Vagina (tissue), 2 donors: ENCODE measurements at regions not wholly inside any gene's neighbourhood (a gene's known extent, or its start where the extent isn't known, plus 50 kb on each side); places are given as distances from the start of the nearest gene placed in this dataset.

ENCODE experiments used
- DNase-seq, 2 donors: peaks; one replicate each; pipeline ENCODE4 v3.0.0-alpha.2; 2017; ENCODE audit errors: extremely low spot score in 2 of 2
- H3K27ac ChIP-seq: fragments of 200-600 bp; sonication (generic); one replicate; pipeline ENCODE4 v1.5.1; 2019
- H3K27me3 ChIP-seq: fragments of 200-600 bp; sonication (generic); one replicate; pipeline ENCODE4 v1.5.1; 2019
- H3K36me3 ChIP-seq, 2 donors: fragments of 200-600 bp; sonication (generic); one replicate each; pipeline ENCODE4 v1.5.1; 2017 to 2019
- H3K4me1 ChIP-seq: fragments of 200-600 bp; sonication (generic); one replicate; pipeline ENCODE4 v1.5.1; 2019
- H3K4me3 ChIP-seq, 2 donors: fragments of 200-600 bp; sonication (generic); 1 replicate in 1 of 2; 2 replicates in 1 of 2; pipeline ENCODE4 v1.5.1; 2016 to 2019
- H3K9me3 ChIP-seq: fragments of 200-600 bp; sonication (generic); one replicate; pipeline ENCODE4 v1.5.1; 2019
- POLR2A ChIP-seq, 2 donors: fragments of 450-650 bp; IDR thresholded peaks; one replicate each; pipeline ENCODE4 v1.6.1; 2017; ENCODE audit warnings: antibody characterized with exemption in 2 of 2, mild to moderate bottlenecking in 2 of 2, moderate library complexity in 2 of 2
- POLR2AphosphoS5 ChIP-seq, 2 donors: sonication (generic); formaldehyde crosslinking; IDR thresholded peaks; one replicate each; pipeline ENCODE4 v1.9.0; 2017; ENCODE audit warnings: antibody characterized with exemption in 2 of 2, mild to moderate bottlenecking in 2 of 2, low read depth in 1 of 2; ENCODE audit not compliant: insufficient read depth in 1 of 2
- intact Hi-C: fragments of 100-400 bp; cut with DNase I; formaldehyde crosslinking; loops from one replicate; pipeline ENCODE4 v1.15.1; 2023
- TF ChIP-seq, protein P1 (sequence below), 3 experiments: fragments of 450-650 bp in 2 of 3; fragments of 200-600 bp in 1 of 3; sonication (generic) in 1 of 3; IDR thresholded peaks; one replicate each; pipeline ENCODE4 v1.5.1; 2017 to 2019; ENCODE audit warnings: antibody characterized with exemption in 3 of 3, mild to moderate bottlenecking in 2 of 3, moderate library complexity in 2 of 3

DNA sequence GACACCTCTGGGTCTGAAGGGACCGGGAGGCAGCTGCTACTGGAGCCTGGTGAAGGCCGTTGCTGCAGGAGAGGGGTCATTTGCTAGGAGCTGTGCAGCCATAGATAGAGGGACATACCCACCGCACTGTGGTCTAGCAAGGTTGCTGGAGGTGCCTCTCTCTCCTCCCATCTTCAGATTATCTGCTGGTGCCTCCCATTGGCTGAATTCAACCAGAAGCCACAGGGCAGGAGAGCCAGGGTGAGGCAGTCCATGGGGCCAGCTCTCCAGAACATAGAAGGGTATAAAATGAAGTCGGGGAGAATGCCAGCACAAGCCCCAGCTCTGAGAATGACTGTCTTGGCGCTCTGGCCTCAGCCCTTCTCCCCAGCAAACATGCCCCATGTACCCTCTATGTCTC, 98.0 kb downstream of the VEGFA start:
- Histone ChIP-seq H3K9me3 (no peaks in the 10 kb centered on the region), H3K36me3 (no peaks in the 10 kb centered on the region), H3K27ac (no peak overlapping the region), H3K4me1 (no peaks in the 10 kb centered on the region), H3K27me3 (no peaks in the 10 kb centered on the region), H3K4me3 (no peak overlapping the region)
- intact Hi-C loops, result no loop called here
- no peak for DNase-seq
- TF ChIP-seq POLR2AphosphoS5 (IDR thresholded peaks at IDR 0.05; ENCODE audit: insufficient read depth in 1 of 2, low read depth in 1 of 2) (no peak), POLR2A (IDR thresholded peaks at IDR 0.05) (no peak)
- TF ChIP-seq, protein P1, sequence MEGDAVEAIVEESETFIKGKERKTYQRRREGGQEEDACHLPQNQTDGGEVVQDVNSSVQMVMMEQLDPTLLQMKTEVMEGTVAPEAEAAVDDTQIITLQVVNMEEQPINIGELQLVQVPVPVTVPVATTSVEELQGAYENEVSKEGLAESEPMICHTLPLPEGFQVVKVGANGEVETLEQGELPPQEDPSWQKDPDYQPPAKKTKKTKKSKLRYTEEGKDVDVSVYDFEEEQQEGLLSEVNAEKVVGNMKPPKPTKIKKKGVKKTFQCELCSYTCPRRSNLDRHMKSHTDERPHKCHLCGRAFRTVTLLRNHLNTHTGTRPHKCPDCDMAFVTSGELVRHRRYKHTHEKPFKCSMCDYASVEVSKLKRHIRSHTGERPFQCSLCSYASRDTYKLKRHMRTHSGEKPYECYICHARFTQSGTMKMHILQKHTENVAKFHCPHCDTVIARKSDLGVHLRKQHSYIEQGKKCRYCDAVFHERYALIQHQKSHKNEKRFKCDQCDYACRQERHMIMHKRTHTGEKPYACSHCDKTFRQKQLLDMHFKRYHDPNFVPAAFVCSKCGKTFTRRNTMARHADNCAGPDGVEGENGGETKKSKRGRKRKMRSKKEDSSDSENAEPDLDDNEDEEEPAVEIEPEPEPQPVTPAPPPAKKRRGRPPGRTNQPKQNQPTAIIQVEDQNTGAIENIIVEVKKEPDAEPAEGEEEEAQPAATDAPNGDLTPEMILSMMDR (IDR thresholded peaks at IDR 0.05), result no peak

DNA sequence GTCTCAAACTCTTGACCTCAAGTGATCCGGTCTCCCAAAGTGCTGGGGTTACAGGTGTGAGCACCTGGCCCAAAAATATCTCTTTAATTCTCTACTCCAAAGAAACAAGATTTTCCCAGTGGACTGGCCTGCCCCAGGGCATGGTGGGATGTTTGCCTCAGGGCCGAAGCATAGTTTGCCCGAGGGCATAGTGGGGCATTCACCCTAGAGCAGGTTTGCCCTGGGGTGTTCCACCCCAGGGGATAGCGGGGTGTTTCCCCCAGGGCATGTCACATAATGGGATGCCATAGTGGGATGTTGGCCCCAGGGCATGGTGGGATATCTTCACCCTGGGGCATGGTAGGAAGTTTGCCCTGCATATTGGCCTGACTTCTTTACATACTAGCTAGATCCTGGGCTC, 97.2 kb downstream of the VEGFA start:
- Histone ChIP-seq H3K9me3 (no peaks in the 10 kb centered on the region), H3K4me1 (no peaks in the 10 kb centered on the region), H3K4me3 (no peak overlapping the region), H3K27me3 (no peaks in the 10 kb centered on the region), H3K36me3 (no peaks in the 10 kb centered on the region), H3K27ac (no peak overlapping the region)
- intact Hi-C loops, result no loop called here
- TF ChIP-seq, protein P1 (IDR thresholded peaks at IDR 0.05), result no peak
- TF ChIP-seq POLR2AphosphoS5 (IDR thresholded peaks at IDR 0.05; ENCODE audit: insufficient read depth in 1 of 2, low read depth in 1 of 2) (no peak), POLR2A (IDR thresholded peaks at IDR 0.05) (no peak)
- no peak for DNase-seq

DNA sequence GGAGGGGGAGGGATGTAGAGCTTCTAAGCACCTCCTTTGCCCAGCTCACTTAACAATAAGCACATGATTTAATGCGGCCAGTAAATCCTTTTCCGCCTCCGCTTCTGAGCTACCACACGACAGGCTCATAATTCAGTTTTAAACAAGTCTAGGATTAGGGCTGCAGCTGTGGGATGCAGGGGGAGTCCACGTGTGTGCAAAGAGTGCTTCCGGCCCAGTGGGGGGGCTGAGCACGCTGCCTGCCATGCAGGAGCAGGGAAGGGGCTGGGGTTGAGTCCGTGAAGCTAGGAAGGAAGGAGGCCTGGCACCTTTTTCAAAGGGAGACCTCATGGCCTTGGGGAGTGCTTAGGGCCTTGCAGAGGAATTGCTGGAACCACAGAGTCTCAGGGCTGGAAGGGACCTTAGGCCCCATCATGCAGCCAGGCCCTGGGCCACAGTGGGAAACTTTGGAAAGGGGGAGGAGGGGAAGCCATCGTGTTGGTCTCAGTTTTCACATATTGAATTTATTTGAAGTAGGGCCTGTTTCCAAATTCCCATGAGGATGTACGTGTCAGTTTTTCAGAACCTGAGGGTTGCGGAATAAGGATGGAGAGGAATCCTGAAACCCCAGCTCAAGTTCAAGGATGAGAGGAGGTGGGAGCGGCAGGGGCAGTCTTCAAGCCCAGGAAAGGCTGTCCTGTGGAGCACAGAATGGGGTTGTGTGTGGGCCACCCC, 96.1 kb downstream of the VEGFA start:
- Histone ChIP-seq H3K4me3 (no peak overlapping the region), H3K4me1 (no peaks in the 10 kb centered on the region), H3K9me3 (no peaks in the 10 kb centered on the region), H3K36me3 (no peaks in the 10 kb centered on the region), H3K27me3 (no peaks in the 10 kb centered on the region), H3K27ac (no peak overlapping the region)
- TF ChIP-seq, protein P1 (IDR thresholded peaks at IDR 0.05), result no peak
- peak in 1 of 2 donors; percentile 19 for TF ChIP-seq POLR2AphosphoS5 (IDR thresholded peaks at IDR 0.05; ENCODE audit: insufficient read depth in 1 of 2, low read depth in 1 of 2)
- no peak for TF ChIP-seq POLR2A (IDR thresholded peaks at IDR 0.05)
- DNase-seq, result no peak
- intact Hi-C loops, result no loop called here

DNA sequence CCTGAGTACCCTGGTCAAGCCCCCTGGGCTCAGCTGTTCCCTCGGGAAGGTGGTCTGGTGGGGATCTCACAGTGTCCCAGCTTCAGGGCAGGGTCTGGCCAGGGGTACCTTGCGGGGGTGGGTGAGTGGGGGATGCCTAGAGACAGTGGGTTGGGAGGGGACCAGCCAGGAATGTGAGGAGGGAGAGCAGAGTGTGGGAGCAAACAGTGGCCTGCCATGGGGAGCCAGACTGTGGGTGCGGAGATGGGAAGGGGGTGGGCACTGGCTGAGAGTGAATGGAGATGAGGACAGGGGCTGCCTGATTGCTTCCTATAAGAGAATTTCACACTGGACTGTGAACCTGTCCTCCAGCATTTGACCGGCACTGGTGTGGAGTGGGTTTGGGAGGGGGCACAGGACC, 95.1 kb downstream of the VEGFA start:
- Histone ChIP-seq H3K27ac (no peak overlapping the region), H3K4me3 (no peak overlapping the region), H3K9me3 (no peaks in the 10 kb centered on the region), H3K36me3 (no peaks in the 10 kb centered on the region), H3K27me3 (no peaks in the 10 kb centered on the region), H3K4me1 (no peaks in the 10 kb centered on the region)
- intact Hi-C loops, result no loop called here
- no peak for DNase-seq
- TF ChIP-seq POLR2AphosphoS5 (IDR thresholded peaks at IDR 0.05; ENCODE audit: insufficient read depth in 1 of 2, low read depth in 1 of 2) (no peak), POLR2A (IDR thresholded peaks at IDR 0.05) (no peak)
- TF ChIP-seq, protein P1 (IDR thresholded peaks at IDR 0.05), result no peak

DNA sequence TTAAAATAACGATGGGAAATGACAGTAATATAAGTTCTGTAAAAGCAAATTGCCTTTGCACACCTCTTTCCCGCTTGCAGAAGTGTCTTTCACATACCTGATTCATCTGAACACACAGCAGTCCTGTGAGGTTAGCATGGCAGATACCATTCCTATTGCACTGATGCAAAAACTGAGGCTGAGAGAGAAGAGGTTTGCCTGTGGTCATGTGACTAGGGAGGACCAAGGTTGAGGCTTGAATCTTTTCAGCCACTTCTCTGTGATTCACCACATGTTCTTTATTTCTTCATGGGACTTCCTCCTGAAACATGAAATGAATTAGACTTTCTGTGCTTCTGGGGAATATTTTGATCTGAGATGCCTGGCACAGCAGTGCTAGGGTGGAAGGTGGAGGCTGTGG, 92.9 kb downstream of the VEGFA start:
- Histone ChIP-seq H3K4me1 (no peaks in the 10 kb centered on the region), H3K9me3 (no peaks in the 10 kb centered on the region), H3K27me3 (no peaks in the 10 kb centered on the region), H3K36me3 (no peaks in the 10 kb centered on the region), H3K27ac (no peak overlapping the region), H3K4me3 (no peak overlapping the region)
- no peak for DNase-seq
- no peak for TF ChIP-seq POLR2A (IDR thresholded peaks at IDR 0.05)
- TF ChIP-seq POLR2AphosphoS5 (IDR thresholded peaks at IDR 0.05; ENCODE audit: insufficient read depth in 1 of 2, low read depth in 1 of 2), result no peak
- TF ChIP-seq, protein P1 (IDR thresholded peaks at IDR 0.05), result no peak
- intact Hi-C loops, result no loop called here
